K562 (cell line): ENCODE measurements at regions not wholly inside any gene's neighbourhood (a gene's known extent, or its start where the extent isn't known, plus 50 kb on each side); places are given as distances from the start of the nearest gene placed in this dataset.

Experiments
- ATAC-seq: fragments of 200-7000 bp; cut with Tn5 transposase; 3 replicates; pipeline ENCODE4 v1.9.1; 2020; ENCODE audit warnings: moderate library complexity
- BruUV-seq: library from RNA; stranded (reverse); fragments of 400-500 nt; replicated peaks from 2 replicates; lab custom pipeline; 2021; lab: Mats Ljungman, UMichigan
- CTCF ChIA-PET: fragments of 300-600 bp; formaldehyde crosslinking; extraction: SDS; loops from one replicate; lab custom pipeline; 2021; ENCODE audit warnings: low intra/inter-chr PET ratio; lab: Yijun Ruan, JAX
- POLR2A ChIA-PET: fragments of 300-600, 350-650 bp; sonication (Branson Sonifier 250); formaldehyde crosslinking; extraction: SDS; loops from one replicate; lab custom pipeline; 2021; ENCODE audit warnings: antibody characterized with exemption, inconsistent platforms; lab: Yijun Ruan, JAX
- DNase-seq, 4 experiments: peaks; one replicate each; pipeline versions ENCODE4 v3.0.0 to v3.0.0-alpha.2; 2011 to 2018; ENCODE audit warnings: low spot score in 3 of 4, mixed read lengths in 3 of 4; ENCODE audit errors: extremely low read depth in 1 of 4
- FAIRE-seq: peaks from 2 replicates; lab custom pipeline; 2011; peaks lifted over from hg19 to GRCh38; lab: Jason Lieb, UNC
- H2AFZ ChIP-seq: 2 replicates; pipeline ENCODE4 v1.6.0; 2011; ENCODE audit warnings: low read depth, low read length, control low read depth, inconsistent platforms
- H3K27ac ChIP-seq: fragments of 200-600 bp; 3 replicates; pipeline ENCODE4 v1.8.0; 2011; ENCODE audit warnings: low read depth, mild to moderate bottlenecking, control low read depth, inconsistent platforms, low read length, moderate library complexity, mixed read lengths; ENCODE audit errors: extremely low read depth
- H3K27me3 ChIP-seq, 2 experiments: fragments of 300-600 bp in 1 of 2; 2 replicates in 1 of 2; 3 replicates in 1 of 2; pipeline versions ENCODE4 v1.6.0 to v1.8.0; 2011; ENCODE audit warnings: inconsistent platforms in 2 of 2, low read length in 2 of 2, mild to moderate bottlenecking in 1 of 2, mixed read lengths in 1 of 2, moderate library complexity in 1 of 2; ENCODE audit not compliant: control insufficient read depth in 2 of 2, insufficient read depth in 2 of 2
- H3K36me3 ChIP-seq: fragments of 300-600 bp; 3 replicates; pipeline ENCODE4 v1.8.0; 2011; ENCODE audit warnings: mild to moderate bottlenecking, low read length, inconsistent platforms; ENCODE audit not compliant: control insufficient read depth, insufficient read depth
- H3K4me1 ChIP-seq, 2 experiments: fragments of 200-600 bp in 1 of 2; replicated peaks in 1 of 2; 2 replicates in 1 of 2; 3 replicates in 1 of 2; pipeline versions ENCODE4 v1.5.1 to v1.8.0; 2011; ENCODE audit warnings: inconsistent platforms in 2 of 2, low read length in 2 of 2, mild to moderate bottlenecking in 1 of 2, mixed read lengths in 1 of 2, moderate library complexity in 1 of 2; ENCODE audit not compliant: control insufficient read depth in 2 of 2, insufficient read depth in 2 of 2
- H3K4me2 ChIP-seq: 2 replicates; pipeline ENCODE4 v1.6.1; 2011; ENCODE audit warnings: low read length, control low read depth, inconsistent platforms, mixed read lengths; ENCODE audit not compliant: insufficient read depth
- H3K4me3 ChIP-seq: fragments of 200-600 bp; sonication (generic), shearing (Covaris generic); 2 replicates; pipeline ENCODE4 v1.5.1; 2016; ENCODE audit warnings: control low read depth, inconsistent platforms
- H3K79me2 ChIP-seq: fragments of 200-600 bp; 3 replicates; pipeline ENCODE4 v1.8.0; 2011; ENCODE audit warnings: low read length, inconsistent platforms; ENCODE audit not compliant: control insufficient read depth, insufficient read depth
- H3K9ac ChIP-seq, 2 experiments: 2 replicates each; pipeline versions ENCODE4 v1.6.0 to v1.6.1; 2011; ENCODE audit warnings: low read depth in 2 of 2, low read length in 2 of 2, control low read depth in 1 of 2, inconsistent platforms in 1 of 2, mild to moderate bottlenecking in 1 of 2, mixed read lengths in 1 of 2; ENCODE audit not compliant: insufficient read depth in 1 of 2
- H3K9me1 ChIP-seq: one replicate; pipeline ENCODE4 v1.6.0; 2011; ENCODE audit warnings: inconsistent platforms, mild to moderate bottlenecking, low read length, moderate library complexity; ENCODE audit not compliant: control insufficient read depth, insufficient read depth
- H3K9me3 ChIP-seq: replicated peaks from 2 replicates; pipeline ENCODE4 v1.5.1; 2011; ENCODE audit warnings: low read depth, low read length, inconsistent platforms; ENCODE audit not compliant: control insufficient read depth, insufficient read depth
- H4K20me1 ChIP-seq: replicated peaks from 2 replicates; pipeline ENCODE4 v1.6.1; 2011; ENCODE audit warnings: low read length, inconsistent platforms, mixed read lengths; ENCODE audit not compliant: control insufficient read depth, insufficient read depth
- CHD1 ChIP-seq: fragments of 200-600 bp; sonication (generic); IDR thresholded peaks from one replicate; pipeline ENCODE4 v1.6.1; 2012; ENCODE audit warnings: mild to moderate bottlenecking, moderate library complexity, low read length, inconsistent platforms
- HIVEP1 ChIP-seq: fragments of 250-450 bp; sonication (Bioruptor Pico); IDR thresholded peaks from 2 replicates; pipeline ENCODE4 v1.4.0; 2020; ENCODE audit warnings: mild to moderate bottlenecking
- KLF1 ChIP-seq: fragments of 450-650 bp; IDR thresholded peaks from 2 replicates; pipeline ENCODE4 v1.6.1; 2016; ENCODE audit warnings: missing genetic modification characterization, missing compliant biosample characterization
- MXD1 ChIP-seq: fragments of 250-450 bp; sonication (Bioruptor Pico); IDR thresholded peaks from 2 replicates; pipeline ENCODE4 v1.8.0; 2021; ENCODE audit warnings: borderline replicate concordance, mild to moderate bottlenecking, moderate library complexity; ENCODE audit not compliant: poor library complexity, severe bottlenecking
- POLR2A ChIP-seq: fragments of 450-650 bp; conservative IDR thresholded peaks from 2 replicates; pipeline ENCODE4 v1.6.1; 2016
- PRDM10 ChIP-seq: fragments of 450-650 bp; IDR thresholded peaks from 2 replicates; pipeline ENCODE4 v1.6.1; 2018; ENCODE audit not compliant: partially characterized antibody
- ZC3H8 ChIP-seq: fragments of 450-650 bp; IDR thresholded peaks from 2 replicates; pipeline ENCODE4 v1.6.1; 2017
- ZEB2 ChIP-seq: fragments of 450-650 bp; IDR thresholded peaks from 2 replicates; pipeline ENCODE4 v1.6.1; 2016
- ZFP36 ChIP-seq: fragments of 150-350 bp; IDR thresholded peaks from 2 replicates; pipeline ENCODE4 v1.6.1; 2018; ENCODE audit warnings: low read length, low read depth; ENCODE audit not compliant: partially characterized antibody
- ZKSCAN1 ChIP-seq: fragments of 150-350 bp; IDR thresholded peaks from 2 replicates; pipeline ENCODE4 v1.6.1; 2016; ENCODE audit warnings: low read depth, low read length
- ZNF589 ChIP-seq: fragments of 200-800 bp; sonication (Bioruptor generic); IDR thresholded peaks from 2 replicates; pipeline ENCODE4 v1.6.1; 2016; ENCODE audit warnings: low read depth, missing genetic modification characterization, missing compliant biosample characterization
- ZZZ3 ChIP-seq: fragments of 450-650 bp; IDR thresholded peaks from 2 replicates; pipeline ENCODE4 v1.6.1; 2016; ENCODE audit warnings: antibody characterized with exemption, mild to moderate bottlenecking, moderate library complexity
- in situ Hi-C: fragments of 300-500 bp; cut with MboI; formaldehyde crosslinking; loops from 4 replicates; pipeline ENCODE4 v1.15.0; 2018; ENCODE audit warnings: inconsistent platforms, mixed read lengths
- intact Hi-C: fragments of 100-400 bp; cut with micrococcal nuclease; formaldehyde crosslinking; loops from 2 replicates; pipeline ENCODE4 v1.14.2; 2022
- TF ChIP-seq, protein P1 (sequence below): fragments of 250-450 bp; sonication (Bioruptor Pico); IDR thresholded peaks from 2 replicates; pipeline ENCODE4 v1.4.0; 2020
- TF ChIP-seq, protein P2 (sequence below): fragments of 250-450 bp; sonication (Bioruptor Pico); IDR thresholded peaks from 2 replicates; pipeline ENCODE4 v1.4.0; 2020; ENCODE audit warnings: mild to moderate bottlenecking, moderate library complexity

- TF ChIP-seq, protein P1, sequence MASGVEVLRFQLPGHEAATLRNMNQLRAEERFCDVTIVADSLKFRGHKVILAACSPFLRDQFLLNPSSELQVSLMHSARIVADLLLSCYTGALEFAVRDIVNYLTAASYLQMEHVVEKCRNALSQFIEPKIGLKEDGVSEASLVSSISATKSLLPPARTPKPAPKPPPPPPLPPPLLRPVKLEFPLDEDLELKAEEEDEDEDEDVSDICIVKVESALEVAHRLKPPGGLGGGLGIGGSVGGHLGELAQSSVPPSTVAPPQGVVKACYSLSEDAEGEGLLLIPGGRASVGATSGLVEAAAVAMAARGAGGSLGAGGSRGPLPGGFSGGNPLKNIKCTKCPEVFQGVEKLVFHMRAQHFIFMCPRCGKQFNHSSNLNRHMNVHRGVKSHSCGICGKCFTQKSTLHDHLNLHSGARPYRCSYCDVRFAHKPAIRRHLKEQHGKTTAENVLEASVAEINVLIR = no peak
- no peak for TF ChIP-seq CHD1
- no peak for TF ChIP-seq POLR2A
- TF ChIP-seq HIVEP1 (CRISPR knock-in tag) = no peak
- TF ChIP-seq, protein P2, sequence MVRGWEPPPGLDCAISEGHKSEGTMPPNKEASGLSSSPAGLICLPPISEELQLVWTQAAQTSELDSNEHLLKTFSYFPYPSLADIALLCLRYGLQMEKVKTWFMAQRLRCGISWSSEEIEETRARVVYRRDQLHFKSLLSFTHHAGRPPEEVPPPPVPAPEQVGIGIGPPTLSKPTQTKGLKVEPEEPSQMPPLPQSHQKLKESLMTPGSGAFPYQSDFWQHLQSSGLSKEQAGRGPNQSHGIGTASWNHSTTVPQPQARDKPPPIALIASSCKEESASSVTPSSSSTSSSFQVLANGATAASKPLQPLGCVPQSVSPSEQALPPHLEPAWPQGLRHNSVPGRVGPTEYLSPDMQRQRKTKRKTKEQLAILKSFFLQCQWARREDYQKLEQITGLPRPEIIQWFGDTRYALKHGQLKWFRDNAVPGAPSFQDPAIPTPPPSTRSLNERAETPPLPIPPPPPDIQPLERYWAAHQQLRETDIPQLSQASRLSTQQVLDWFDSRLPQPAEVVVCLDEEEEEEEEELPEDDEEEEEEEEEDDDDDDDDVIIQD = no peak
These were observed 674.8 kb downstream of the TMTC2 start (continued) for GRCh38 chr12:83361475-83361874.

DNA sequence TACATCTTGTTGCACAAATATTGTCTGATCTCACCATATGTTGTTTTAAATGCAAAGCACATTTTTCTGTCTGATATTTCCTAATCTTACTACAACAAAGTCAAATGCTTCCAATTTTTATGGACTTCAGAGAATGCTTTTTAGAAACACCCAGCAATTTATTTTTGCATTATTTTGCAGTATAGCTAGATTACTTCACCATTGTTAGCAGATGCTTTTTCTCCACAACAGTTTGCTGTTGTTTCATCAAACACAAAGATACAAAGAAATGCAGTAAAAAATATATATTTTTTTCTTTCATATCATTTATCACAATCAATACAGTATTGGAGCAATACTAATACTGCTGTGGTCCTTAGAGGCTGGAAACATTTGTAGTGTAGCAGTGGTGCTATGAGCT is 674.4 kb downstream of the TMTC2 start:
- no peak overlapping the region for H3K4me3 ChIP-seq
- BruUV-seq = no TSS peak
- ChIA-PET POLR2A (no interaction called here), CTCF (no interaction called here)
- no peak for FAIRE-seq
- intact Hi-C loops (no loop called here), in situ Hi-C loops (no loop called here)
- no peak for TF ChIP-seq ZNF589
- TF ChIP-seq PRDM10 = no peak
- no peak for TF ChIP-seq ZZZ3
- TF ChIP-seq ZKSCAN1 = no peak
- no peak for TF ChIP-seq ZEB2
- TF ChIP-seq MXD1 (CRISPR knock-in tag) = no peak
- no peak for TF ChIP-seq KLF1
- no peak for TF ChIP-seq ZFP36
- TF ChIP-seq ZC3H8 = no peak
- no peaks in the 10 kb centered on the region for H3K4me1 ChIP-seq
- no peaks in the 10 kb centered on the region for H3K9me1 ChIP-seq
- ATAC-seq = no peak
- no peaks in the 10 kb centered on the region for H3K79me2 ChIP-seq
- no peaks in the 10 kb centered on the region for H3K9me3 ChIP-seq
- H3K27ac ChIP-seq = no peak overlapping the region
- no peak overlapping the region for H2AFZ ChIP-seq
- no peaks in the 10 kb centered on the region for H3K36me3 ChIP-seq
- no peaks in the 10 kb centered on the region for H3K27me3 ChIP-seq
- no peak overlapping the region for H3K4me2 ChIP-seq
- no peak for DNase-seq
- H3K9ac ChIP-seq = no peak overlapping the region
- H4K20me1 ChIP-seq = no peaks in the 10 kb centered on the region
